NCI-H2081 (cell line): ENCODE measurements at regions not wholly inside any gene's neighbourhood (a gene's known extent, or its start where the extent isn't known, plus 50 kb on each side); places are given as distances from the start of the nearest gene placed in this dataset.
A peak's percentile ranks its signal among the peaks of the same experiment; 100 is the strongest.

Source experiments
- DNase-seq, 2 experiments: peaks; one replicate each; lab custom pipeline; 2025; lab: John Stamatoyannopoulos, UW

DNA sequence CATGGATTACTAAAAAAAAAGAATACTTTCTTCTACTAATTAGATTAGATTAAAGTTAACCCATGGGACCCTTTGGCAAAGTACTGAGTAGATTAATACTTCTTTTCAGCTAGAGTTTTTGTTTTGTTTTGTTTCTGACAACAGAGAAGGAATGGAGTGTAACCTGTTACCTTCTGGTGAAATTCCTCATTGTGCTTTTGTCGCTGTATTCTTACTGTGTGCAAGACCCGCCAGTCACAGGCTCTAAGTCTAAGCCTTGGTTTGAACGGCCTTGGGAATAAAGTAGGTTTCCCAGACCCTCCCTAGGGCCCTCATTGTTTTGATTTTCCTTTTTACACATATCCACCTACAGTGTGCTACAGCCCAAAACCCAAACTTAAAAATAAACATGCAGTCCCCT lies 171.1 kb upstream of the IL12A start:
- no peak for DNase-seq

DNA sequence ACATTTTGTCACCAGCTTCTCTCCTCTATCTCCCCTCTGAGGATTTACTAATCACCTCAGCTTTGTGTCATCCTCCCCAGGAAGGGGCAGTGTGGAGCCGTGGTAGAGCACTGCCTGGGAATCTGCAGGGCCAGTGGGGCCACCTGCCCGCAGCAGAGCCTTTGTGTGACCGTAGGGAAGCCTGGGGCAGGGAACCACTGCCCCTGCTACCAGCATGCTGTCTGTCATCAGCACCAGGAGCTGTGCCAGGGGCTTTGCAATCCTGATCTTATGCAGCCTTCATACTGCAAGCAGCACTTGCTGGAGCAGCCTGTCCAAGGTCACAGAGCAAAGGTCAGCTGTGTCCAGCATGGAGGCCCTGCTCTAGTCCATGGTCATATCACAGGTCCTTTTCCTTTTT lies 170.2 kb upstream of the IL12A start:
- no peak for DNase-seq

DNA sequence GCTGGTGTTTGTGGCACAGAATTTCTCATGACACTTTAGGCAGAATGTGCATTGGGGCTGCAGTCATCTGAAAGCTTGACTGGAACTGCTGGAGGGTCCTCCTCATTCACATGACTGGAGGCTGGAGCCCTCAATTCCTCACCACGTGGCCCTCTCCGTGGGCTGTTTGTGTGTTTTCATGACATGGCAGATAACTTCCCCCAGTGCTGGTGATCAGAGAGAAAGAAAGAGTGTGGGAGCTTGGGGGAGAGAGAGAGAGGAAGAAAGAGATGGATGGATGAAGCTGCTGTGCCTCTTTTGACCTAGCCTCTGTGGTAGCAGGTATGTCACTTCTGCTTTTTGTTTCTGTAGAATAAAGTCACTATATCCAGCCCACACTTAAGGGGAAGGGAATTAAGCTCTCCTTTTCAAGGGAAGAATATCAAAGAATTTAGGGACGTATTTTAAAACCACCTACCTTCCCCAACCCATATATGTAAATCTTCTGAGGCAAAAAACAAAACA lies 169.6 kb upstream of the IL12A start:
- no peak for DNase-seq

DNA sequence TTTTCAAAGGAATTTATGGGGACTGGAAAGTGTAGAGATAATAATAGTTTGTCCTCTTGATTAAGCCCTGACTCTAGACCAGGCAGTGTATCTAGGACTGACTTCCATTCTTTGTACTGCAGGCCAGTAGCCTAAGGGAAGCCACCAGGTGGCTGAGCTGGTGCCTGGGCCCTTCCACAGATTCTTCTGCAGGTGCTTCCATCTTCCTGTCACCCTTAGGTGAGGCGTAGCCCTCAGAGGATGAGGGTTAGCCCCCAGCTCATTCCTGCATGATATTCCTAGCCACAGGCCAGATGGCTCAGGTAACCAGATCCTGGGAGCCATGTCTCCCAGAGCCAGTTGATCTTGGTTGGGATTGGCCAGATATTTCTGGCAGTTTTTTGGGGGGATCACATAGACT lies 169.0 kb upstream of the IL12A start:
- DNase-seq, result no peak

DNA sequence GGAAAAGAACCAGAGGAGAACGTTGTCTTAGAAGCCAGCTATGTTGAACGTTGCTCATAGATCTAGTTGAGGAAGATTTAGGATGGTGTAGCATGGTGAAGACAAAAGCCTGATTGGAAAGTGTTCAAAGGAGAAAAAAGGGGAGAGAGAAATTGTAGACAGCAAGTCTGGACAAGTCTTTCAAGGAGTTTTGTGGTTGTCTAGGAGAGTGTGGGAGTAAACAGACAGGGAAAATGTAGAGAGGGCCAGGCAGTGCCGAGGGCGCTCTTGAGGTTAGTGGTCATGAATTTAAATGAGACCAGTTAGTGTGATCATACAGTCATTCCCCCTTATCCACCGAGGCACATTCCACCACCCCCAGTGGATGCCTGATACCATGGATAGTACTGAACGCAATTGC lies 167.5 kb upstream of the IL12A start:
- no peak for DNase-seq

- DNase-seq, result no peak
These were observed 166.9 kb upstream of the IL12A start for GRCh38 chr3:159821736-159822135.

- DNase-seq, result no peak
These were observed 164.9 kb upstream of the IL12A start for GRCh38 chr3:159823780-159824179.

DNA sequence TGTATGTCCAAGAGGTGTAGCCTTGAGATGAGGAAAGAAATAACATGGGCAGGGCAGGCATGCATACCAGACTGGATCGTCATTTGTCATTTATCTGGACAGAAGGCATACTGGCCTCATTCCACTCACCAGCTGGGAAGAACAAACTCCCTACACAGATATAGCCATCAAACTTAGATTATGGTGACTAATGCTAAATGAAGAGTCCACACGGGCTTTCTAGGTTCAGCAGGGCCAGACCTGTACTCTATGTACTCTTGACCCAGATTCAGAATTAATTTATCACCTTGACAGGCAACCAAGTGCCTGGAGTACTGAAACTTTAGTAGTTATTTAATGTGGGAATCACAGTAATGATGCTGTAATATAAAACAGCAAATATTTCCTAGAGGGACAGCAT lies 164.3 kb upstream of the IL12A start:
- no peak for DNase-seq

GRCh38 chr3:159825216-159825854 lies 163.3 kb upstream of the IL12A start:
- DNase-seq, result no peak

DNA sequence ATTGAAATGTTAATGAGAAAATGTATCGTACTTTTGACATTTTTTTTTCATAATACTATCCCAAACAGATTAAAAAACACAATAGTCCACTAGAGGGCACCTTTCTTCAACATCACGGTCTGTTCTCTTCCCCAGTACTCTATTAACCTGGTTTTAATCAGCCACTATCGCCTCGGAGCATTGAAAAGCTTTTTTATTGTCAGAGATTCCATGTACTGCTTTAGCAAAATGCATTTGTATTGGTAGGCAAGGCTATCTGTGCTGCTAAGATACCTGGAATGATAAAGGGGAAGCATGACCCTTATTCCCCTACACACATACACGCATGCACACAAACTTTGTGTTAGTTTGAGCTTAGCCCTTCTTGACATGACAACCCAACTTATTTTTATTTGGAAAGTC lies 160.1 kb upstream of the IL12A start:
- DNase-seq, result peak; percentile 74 to 75

- peak in 1 of 2 experiments; percentile 36 for DNase-seq
These were observed 159.6 kb upstream of the IL12A start for GRCh38 chr3:159829056-159829455.

- peak; percentile 86 to 94 for DNase-seq
These were observed 159.0 kb upstream of the IL12A start for GRCh38 chr3:159829539-159830227.

DNA sequence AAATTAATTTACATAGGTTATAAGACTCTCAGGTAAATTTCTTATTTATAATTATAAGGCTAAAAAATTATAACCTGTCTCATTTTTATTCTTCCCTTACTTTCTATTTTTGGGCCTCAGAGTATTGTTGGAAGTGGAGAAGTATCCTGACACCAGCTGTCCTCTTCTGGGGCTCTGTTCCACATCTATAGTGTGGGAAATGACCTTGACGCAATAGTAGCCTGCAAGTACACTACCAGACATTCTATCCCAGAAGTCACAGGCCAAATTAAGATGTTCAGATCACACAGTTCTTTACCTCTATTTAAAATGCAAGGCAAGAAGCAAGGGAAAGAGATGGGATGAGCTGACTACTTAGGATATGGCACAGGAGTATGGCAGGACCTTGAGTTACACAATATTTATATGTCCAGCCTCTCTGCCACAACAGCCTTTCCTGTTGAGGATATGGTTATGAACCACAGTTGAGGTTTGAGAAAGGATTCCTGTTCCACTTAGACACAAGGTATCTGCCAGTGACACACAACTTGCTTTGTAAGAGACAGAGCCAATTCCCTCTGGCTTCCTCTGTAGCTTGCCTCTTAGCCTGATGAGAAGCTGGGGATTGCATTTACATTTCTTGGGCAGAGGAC lies 158.0 kb upstream of the IL12A start:
- DNase-seq, result no peak

GRCh38 chr3:159831466-159831865 lies 157.2 kb upstream of the IL12A start:
- no peak for DNase-seq

- peak; percentile 46 to 76 for DNase-seq
These were observed 156.6 kb upstream of the IL12A start for GRCh38 chr3:159832024-159832423.

- no peak for DNase-seq
These were observed 153.5 kb upstream of the IL12A start for GRCh38 chr3:159835126-159835525.

DNA sequence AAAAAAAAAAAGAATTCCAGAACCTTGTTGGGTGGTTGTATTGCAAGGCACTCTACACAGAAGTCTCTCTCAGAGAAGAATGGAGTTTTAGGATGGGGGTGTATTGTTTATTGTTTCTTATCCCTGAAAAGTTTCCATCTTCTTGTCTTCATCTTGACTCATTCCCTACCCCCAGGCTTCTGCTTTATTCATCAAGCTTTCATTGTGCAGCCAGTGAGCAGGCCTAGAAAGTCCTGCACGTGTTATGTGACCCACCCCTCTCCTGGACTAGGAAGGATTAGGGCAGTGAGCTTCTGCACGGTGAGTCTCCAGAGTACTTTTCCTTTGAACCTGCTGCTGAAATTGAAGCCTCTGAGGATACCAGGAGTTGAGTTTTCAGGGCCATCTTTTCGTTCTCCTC lies 150.9 kb upstream of the IL12A start:
- no peak for DNase-seq

GRCh38 chr3:159838938-159839337 lies 149.7 kb upstream of the IL12A start:
- no peak for DNase-seq

- DNase-seq, result no peak
These were observed 148.9 kb upstream of the IL12A start, which contains the start of gene SCHIP1 for GRCh38 chr3:159839561-159840379. SCHIP1 (plus strand) TSS chr3:159839861.

- DNase-seq, result no peak
These were observed 147.8 kb upstream of the IL12A start for GRCh38 chr3:159840703-159841299.

GRCh38 chr3:159841766-159842165 lies 146.9 kb upstream of the IL12A start:
- DNase-seq, result no peak
